AG10803 (cell line): ENCODE measurements at regions not wholly inside any gene's neighbourhood (a gene's known extent, or its start where the extent isn't known, plus 50 kb on each side); places are given as distances from the start of the nearest gene placed in this dataset.

Experiments used
- DNase-seq: peaks from one replicate; pipeline ENCODE4 v3.0.0; 2010; ENCODE audit warnings: low read depth
- H3K4me3 ChIP-seq: 2 replicates; pipeline ENCODE4 v1.5.1; 2011; ENCODE audit warnings: mild to moderate bottlenecking, low read length, control low read depth
- TF ChIP-seq, protein P1 (sequence below): conservative IDR thresholded peaks from 2 replicates; pipeline ENCODE4 v1.5.1; 2011; ENCODE audit warnings: mild to moderate bottlenecking, low read length, control low read depth, inconsistent platforms

- TF ChIP-seq, protein P1, sequence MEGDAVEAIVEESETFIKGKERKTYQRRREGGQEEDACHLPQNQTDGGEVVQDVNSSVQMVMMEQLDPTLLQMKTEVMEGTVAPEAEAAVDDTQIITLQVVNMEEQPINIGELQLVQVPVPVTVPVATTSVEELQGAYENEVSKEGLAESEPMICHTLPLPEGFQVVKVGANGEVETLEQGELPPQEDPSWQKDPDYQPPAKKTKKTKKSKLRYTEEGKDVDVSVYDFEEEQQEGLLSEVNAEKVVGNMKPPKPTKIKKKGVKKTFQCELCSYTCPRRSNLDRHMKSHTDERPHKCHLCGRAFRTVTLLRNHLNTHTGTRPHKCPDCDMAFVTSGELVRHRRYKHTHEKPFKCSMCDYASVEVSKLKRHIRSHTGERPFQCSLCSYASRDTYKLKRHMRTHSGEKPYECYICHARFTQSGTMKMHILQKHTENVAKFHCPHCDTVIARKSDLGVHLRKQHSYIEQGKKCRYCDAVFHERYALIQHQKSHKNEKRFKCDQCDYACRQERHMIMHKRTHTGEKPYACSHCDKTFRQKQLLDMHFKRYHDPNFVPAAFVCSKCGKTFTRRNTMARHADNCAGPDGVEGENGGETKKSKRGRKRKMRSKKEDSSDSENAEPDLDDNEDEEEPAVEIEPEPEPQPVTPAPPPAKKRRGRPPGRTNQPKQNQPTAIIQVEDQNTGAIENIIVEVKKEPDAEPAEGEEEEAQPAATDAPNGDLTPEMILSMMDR: no peak
- H3K4me3 ChIP-seq: no peak overlapping the region
- DNase-seq: no peak
Measured at GRCh38 chr4:160161026-160161425, 1058.1 kb downstream of the RAPGEF2 start.

DNA sequence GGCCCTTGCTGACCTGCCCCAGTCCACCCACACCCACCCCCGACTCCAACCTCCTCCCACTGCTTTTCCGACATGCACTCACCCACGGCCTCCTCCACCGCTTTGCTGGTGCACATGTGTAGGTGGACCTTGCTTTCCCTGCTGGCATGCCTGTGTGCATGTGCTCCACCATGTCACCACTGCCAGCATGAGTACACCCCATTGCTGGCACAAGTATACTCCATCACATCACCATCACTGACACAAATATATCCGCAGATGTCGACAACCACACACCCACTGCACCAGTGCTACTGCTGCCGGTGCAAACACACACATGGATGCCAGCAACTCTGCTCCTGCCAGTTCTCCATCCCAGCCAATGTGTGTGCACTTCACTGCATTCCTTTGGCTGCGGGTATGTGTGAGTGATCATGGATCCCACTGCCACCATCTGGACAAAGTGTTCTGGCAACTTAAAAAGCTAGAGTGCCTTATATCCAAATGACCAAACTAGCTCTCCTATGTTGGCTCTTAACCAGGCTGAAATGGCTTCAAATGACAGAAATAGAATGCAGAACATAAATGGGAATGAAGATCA lies 1072.3 kb downstream of the RAPGEF2 start:
- DNase-seq: no peak
- H3K4me3 ChIP-seq: no peak overlapping the region
- TF ChIP-seq, protein P1: no peak

DNA sequence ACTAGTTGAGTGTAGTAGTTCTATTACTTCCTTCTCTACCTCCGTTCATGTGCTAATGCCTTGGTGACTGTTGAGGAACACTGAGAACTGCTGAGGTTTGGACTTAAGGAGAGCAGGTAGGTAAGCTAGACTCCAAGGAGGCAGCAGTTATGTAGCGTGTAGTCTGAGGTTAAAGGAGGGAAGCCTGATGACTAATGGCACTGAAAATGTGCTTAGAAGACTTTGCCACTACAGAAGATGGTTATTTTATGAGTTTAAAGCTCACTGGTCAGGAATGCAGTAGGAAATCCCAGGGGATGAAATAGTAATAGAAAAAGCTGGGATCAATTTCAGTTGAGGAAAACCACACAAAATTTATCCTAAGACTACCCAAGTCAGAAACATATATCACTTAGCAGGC lies 1077.3 kb downstream of the RAPGEF2 start:
- no peak overlapping the region for H3K4me3 ChIP-seq
- DNase-seq: peak; percentile 5
- TF ChIP-seq, protein P1: no peak

- no peak overlapping the region for H3K4me3 ChIP-seq
- no peak for DNase-seq
- TF ChIP-seq, protein P1: no peak
Measured at GRCh38 chr4:160182727-160183126, 1079.8 kb downstream of the RAPGEF2 start.

GRCh38 chr4:160184884-160185283 lies 1082.0 kb downstream of the RAPGEF2 start:
- no peak overlapping the region for H3K4me3 ChIP-seq
- no peak for DNase-seq
- TF ChIP-seq, protein P1: no peak

- H3K4me3 ChIP-seq: no peak overlapping the region
- no peak for DNase-seq
- TF ChIP-seq, protein P1: no peak
Measured at GRCh38 chr4:160193787-160194186, 1090.9 kb downstream of the RAPGEF2 start.

DNA sequence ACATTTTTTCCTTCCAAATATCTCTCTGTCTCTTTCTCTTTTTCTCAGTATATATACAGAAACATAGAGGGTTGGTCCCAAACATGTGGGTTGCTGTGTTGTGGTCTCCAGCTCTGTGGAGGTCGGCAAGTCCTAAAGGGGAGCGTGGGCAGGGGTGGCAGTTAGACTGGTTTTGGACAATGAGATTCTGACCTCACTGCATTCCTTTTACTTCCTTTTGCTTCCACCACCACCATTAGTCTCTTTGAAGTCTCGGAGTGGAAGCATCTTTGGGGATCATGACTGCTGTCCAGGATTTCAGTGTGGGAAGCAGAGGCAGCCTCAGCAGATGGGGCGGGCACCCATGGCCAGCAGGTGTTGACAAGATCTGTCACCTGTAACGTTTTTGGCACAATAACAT lies 1091.8 kb downstream of the RAPGEF2 start:
- TF ChIP-seq, protein P1: no peak
- no peak overlapping the region for H3K4me3 ChIP-seq
- DNase-seq: no peak
